Left cardiac atrium (tissue), 4 donors: ENCODE measurements at regions not wholly inside any gene's neighbourhood (a gene's known extent, or its start where the extent isn't known, plus 50 kb on each side); places are given as distances from the start of the nearest gene placed in this dataset.
A peak's percentile ranks its signal among the peaks of the same experiment; 100 is the strongest.
"Not testable (repeated sequence)": the region's sequence is repeated elsewhere in the genome, so short reads cannot be mapped to it uniquely, and the experiment has no call there.

Experiments
- ATAC-seq, 2 donors: fragments of 200-7000 bp; cut with Tn5 transposase; one replicate each; pipeline ENCODE4 v1.9.1; 2020; ENCODE audit warnings: mild to moderate bottlenecking in 2 of 2, moderate library complexity in 2 of 2
- DNase-seq: peaks from one replicate; pipeline ENCODE4 v3.0.0-alpha.2; 2020
- intact Hi-C, 2 donors: fragments of 100-400 bp; cut with DNase I; formaldehyde crosslinking; loops; one replicate each; pipeline versions ENCODE4 v1.14.1 to v1.15.1; 2022 to 2023
- donor health status: DM: no; HTN: yes; CAD: no.
- donor health status: DM: no; HTN: yes; CAD: no; lungs with severe emphysema.
- donor health status: DM: yes; HTN: yes; CAD: no.
- donor health status: Dilated cardiomyopathy.

DNA sequence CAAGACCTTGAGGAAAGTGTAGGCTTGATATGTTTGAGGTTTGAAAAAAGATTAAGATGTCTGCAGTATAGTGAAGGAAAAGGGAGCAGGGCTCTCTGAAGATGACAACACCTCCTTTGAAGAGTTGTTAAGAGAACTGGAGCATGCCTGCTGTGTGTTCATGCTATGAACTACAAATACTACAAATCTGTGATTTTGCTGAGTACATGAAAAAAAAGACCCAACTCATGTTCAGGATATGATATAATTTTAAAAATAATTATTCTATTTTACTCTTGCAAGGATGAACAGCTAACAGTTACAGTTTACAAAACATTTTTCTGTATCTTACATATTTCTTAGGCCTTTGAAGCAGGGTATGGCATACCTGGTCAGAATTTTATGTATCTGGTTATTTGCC is 305.4 kb upstream of the CWC22 start:
- intact Hi-C loops, result no loop called here
- no peak for DNase-seq
- no peak for ATAC-seq

DNA sequence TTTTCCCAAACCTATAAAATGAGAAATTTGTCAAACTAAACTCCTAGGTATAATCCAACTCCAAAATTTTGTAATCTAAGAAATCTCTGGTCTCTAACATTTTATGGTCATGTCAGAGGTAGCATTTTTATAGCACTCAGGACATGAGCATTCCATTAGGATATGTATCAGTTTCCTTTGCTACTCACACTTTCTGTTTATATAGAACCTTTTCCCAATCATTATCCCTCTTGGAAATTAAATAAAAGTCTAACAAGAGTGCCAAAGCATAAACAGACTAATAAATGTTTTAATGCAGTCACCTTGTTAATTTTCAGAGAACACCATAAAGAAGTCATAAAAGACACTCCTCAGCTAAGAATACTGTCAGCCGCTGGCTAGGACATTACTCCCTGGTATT is 300.0 kb upstream of the CWC22 start:
- DNase-seq, result no peak
- intact Hi-C loops, result no loop called here
- ATAC-seq, result no peak

DNA sequence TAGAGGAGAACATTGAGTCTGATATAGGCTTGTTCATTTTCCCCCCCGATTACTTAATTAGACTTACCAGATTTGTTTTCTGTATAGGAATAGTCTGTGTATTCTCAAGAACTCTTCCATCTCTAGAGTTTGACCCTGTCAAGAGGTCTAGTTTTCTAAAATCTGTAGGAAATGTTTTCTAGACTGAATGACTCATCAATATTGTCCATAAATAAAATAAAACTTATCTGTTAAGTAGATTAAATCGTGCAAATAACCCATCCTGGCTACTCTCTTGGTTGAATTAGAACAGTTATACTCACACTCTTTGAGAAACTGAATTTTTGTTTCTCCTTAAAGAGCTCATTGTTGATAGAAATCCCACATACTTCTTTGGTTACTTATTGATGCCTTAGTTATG is 299.2 kb upstream of the CWC22 start:
- ATAC-seq (no peak), DNase-seq (no peak)
- intact Hi-C loops, result no loop called here

DNA sequence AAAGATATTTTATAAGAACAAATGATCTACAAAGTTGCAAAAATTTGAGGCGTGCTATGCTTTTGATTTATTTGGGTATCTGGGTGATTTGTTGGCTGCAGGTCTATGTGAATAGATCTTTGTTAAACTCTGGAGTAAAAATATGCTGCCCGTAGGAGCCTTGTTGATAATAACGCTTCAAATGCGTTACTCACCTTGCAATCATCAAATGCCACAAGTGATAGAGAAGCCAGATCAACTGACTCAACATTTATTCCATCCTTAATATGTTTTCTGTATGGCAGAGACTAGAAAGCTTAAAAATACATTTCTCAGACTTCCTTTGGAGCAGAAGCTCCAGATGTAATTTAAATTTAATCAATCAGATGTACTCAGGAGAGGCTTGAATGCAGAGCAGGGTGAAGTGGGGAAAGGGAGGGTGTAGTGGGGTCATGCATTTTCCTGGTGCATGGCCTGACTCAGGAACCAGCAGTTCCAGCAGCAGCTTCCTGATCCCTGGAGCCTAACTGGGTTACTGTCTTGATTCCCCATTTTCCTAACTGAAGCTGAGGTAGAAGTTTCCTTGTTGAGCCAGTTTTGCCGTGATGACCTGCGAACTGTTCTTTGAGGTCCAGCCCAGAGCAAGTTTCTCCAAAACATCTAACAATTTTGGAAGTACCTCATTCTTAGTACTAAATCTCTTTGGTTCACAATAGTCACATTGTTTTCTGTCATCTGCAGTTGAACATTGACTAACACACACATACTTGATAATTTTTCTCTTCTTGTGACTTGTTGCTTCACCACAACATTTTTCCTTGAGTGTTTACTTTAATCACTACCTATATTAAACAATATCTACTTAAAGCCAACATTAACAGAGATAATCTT is 284.7 kb upstream of the CWC22 start:
- ATAC-seq (no peak), DNase-seq (no peak)
- intact Hi-C loops, result no loop called here

DNA sequence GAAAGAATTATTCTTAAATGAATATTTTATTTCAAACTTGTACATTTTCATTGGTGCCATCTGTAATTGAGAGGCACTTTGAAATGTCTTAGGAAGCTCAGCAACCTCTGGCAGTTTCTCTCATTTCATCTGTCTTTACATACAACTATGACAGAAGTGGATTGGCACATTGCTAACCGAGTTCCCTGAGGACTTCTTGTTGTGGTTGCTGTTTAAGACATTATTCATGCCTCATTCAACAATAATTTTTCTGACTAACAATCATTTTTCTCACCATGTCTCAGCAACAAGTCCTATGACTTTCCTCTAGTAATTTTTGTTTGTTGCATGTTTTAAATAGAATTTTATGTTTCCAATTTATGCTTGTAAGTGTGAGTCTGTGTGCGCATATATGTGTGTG is 284.0 kb upstream of the CWC22 start:
- ATAC-seq (no peak), DNase-seq (no peak)
- intact Hi-C loops, result no loop called here

DNA sequence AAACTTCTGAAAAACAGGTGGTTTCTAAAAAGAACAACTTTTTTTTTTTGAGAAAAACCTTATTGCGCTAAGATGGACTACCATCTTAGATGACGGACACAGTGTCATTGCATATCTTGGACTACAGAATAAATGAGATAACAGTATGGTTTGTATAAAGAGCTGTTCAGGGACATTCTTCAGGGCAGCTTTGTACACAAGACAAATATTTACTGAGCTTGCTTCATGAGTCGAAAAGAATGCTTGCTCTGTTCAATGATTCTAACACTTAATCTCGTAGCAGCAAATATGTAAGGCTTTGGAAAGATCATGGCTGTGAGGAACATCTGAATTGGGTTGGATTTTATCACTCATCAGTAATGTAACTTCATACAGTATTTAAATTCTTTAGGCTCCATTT is 282.5 kb upstream of the CWC22 start:
- ATAC-seq (no peak), DNase-seq (no peak)
- intact Hi-C loops, result no loop called here

DNA sequence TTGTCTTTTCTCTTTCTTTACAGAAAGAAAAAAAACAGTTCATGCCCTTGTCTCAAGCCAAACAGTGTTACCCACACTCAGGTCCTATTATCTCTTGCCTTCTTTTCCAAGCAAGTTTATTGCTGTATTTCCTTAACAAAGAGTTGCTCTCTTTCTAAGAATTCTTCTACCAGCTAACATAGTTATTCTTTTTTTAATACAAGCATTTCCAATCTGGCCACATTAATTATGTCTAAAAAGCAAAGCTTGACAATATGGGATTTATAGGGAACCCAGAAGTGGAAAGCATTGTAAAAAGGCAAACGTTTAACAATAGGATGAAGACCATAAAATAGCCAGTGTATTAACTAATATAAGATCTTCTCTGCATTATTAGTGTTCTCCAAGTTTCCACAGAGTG is 272.5 kb upstream of the CWC22 start:
- no peak for DNase-seq
- intact Hi-C loops, result no loop called here
- no peak for ATAC-seq

DNA sequence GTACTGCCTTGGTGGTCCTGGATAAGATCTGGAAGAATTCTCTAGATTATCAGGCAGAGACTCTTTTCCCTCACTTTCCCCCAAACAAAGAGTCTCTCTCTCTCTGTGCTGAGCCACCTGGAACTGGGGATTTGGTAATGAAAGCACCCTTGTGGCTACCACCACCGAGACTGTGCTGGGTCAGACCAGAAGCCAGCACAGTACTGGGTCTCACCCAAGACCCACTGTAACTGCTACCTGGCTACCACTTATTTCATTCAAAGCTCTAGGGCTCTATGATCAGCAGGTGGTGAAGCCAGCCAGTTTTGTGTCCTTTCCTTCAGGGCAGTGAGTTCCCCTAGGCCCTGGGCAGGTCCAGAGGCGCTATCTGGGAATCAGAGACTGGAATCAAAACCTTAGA is 269.6 kb upstream of the CWC22 start:
- intact Hi-C loops, result no loop called here
- ATAC-seq (no peak), DNase-seq (no peak)

DNA sequence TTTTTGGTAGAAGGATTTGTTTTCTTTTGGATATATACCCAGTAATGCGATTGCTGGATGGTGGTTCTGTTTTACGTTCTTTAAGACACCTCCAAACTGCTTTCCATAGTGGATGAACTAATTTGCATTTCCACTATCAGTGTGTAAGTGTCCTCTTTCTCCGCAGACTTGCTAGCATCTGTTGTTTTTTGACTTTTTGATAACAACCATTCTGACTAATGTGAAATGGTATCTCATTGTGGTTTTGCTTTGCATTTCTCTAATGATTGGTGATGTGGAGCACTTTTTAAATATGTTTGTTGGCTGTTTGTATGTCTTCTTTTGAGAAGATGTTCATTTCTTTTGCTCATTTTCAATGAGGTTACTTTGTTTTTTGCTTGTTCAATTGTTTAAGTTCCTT is 260.9 kb upstream of the CWC22 start:
- DNase-seq (no peak), ATAC-seq (no peak)
- intact Hi-C loops, result no loop called here

DNA sequence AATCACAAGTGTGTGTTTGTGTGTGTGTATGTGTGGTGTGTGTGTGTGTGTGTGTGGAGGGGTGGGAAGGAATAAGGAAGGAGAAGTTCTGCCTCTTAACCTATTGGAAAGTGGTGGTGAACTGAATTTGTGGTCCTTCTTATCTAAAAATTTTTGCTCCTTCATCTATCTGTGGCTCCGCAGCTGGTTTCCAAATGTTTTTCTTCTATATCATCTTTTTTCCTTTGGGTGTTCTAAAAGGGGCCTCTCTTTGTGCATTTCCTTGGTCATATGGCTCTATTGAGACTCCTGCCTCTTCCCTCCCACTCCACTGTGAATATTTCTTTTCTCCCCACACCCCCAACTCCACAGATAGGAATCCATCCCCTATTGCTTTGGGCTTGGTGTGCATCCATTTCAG is 254.9 kb upstream of the CWC22 start:
- intact Hi-C loops, result no loop called here
- ATAC-seq (no peak), DNase-seq (no peak)

DNA sequence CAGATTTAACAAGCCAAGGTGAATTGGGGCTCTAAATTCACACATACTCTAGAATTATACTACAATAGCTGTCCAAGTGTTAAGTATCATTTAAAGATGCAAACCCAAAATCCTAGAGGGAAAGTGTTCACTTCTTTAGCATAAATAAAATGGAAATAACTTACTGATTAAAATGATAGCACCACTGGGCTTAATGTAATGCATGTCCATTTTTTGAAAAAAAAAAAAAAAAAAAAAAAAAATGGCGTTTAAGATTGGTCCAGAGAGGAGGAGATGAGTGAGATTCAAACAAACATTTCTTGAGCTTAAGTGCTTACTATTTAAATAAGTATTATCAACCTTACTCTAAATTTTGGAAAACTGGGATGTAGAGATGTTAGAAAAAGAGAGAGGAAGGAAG is 251.5 kb upstream of the CWC22 start:
- DNase-seq (no peak), ATAC-seq (no peak)
- intact Hi-C loops, result no loop called here

DNA sequence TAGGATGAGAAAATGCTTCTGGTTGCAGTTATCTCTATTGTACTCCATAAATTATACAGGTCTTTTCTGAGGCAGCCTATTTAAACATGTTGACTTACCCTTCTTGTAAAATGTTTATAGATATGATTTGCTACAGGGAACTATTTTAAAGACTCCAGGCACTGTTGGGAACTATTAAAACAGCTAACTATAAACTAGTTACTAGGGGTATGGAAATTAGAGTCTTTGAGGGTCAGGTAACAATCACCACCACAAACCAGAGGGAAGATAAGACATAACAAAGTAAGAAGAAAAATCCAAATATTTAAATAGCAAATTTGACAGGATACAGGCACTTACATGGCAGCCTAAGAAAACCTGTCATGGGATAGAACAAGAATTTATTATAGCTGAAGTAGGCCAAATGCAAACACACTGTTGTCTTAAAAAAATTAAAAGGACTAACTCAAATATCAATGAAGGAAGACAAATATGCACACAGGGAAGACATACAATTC is 251.0 kb upstream of the CWC22 start:
- DNase-seq, result no peak
- no peak for ATAC-seq
- intact Hi-C loops, result no loop called here

DNA sequence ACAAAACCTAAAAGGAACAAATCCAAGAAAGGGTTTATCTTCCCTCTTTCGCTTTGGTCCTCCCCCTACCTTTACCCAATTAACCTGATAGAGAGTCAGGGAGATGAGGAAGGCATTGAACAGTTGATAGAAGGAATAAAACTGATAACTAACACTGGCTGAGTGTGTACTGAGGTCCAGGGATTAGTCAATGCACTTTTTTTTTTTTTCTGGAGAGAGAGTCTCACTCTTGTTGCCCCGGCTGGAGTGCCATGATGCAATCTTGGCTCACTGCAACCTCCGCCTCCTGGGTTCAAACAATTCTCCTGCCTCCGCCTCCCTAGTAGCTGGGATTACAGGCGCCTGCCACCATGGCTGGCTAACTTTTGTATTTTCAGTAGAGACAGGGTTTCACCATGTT is 250.2 kb upstream of the CWC22 start:
- DNase-seq (no peak), ATAC-seq (no peak)

DNA sequence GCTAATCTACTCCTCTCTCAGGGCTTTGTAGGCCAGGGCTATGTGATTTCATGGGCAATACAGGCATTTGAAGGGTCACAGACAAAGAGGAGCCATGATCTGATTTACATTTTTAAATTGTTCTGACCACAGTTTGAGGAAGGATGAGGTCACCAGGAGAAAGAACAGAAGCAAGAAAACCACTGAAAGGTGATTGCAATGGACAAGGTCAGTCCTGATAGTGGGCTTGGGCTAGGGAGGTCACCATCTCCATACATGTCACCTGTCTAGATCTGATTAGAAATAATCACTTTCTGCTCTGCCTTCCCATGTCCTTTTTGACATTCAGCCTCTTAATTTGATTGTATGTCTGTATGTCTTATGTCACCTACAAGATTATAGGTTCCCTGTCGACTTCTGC is 248.9 kb upstream of the CWC22 start:
- intact Hi-C loops, result no loop called here
- DNase-seq, result no peak
- no peak for ATAC-seq

More for the DNA sequence above, 250.2 kb upstream of the CWC22 start:
- intact Hi-C loops, result no loop called here

DNA sequence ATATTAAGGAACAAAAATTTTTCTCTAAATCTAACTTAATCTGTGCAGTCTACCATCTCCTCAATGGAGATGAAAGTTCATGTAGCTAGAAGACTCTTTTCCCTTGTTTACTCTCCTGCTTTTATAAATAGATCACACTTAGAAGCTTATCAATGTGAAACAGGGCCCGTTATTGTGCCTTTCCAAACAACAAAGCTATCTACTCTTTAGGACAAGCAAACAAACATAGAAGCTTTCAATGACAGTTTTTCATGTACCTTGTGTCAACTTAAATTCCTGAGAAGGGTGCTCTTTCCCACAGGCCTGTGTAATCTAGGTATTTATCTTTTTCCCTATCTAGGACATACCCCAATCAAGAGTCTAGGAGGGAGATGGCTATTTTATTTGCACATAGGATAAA is 247.8 kb upstream of the CWC22 start:
- intact Hi-C loops, result no loop called here
- ATAC-seq (no peak), DNase-seq (no peak)

DNA sequence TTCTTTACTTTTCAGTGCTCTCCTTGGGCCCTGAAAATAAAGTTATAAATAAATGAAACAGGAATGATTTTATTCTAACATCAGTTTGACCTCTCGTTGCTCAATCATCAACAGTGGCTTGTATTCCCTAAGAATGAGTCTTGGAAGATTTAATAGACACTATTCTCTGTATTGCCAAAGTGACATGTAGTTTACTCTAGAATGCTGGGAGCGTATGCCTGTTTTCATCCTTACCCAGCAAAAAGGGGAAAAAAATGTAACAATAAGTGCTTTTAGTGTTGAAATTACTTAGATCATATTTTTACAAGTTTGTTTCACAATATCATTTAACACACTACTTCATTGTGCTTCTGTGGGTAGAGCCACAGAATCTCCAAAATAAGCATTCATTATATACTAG is 240.6 kb upstream of the CWC22 start:
- intact Hi-C loops, result no loop called here
- peak in 1 of 2 donors; percentile 23 for ATAC-seq

DNA sequence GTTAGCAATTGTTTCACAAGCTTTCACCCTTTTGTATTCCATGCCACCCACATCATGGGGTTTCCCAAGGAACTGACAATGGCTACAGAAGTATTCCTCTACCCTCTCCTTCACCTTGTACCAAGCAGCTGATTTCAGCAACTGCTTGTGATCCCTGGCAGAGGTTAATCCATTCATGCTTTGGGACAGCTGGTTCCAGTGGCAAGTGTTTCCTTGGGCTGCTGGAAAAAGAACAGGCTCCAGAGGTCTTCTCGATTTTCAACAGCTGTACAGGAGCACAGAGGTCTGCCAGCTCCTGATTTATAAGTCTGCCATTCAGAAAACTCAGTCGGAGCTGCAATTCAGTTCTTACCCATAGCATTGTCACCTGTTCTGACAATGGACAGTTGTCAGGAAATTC is 239.2 kb upstream of the CWC22 start:
- ATAC-seq (no peak), DNase-seq (no peak)

More for the DNA sequence above, 240.6 kb upstream of the CWC22 start:
- DNase-seq, result no peak

DNA sequence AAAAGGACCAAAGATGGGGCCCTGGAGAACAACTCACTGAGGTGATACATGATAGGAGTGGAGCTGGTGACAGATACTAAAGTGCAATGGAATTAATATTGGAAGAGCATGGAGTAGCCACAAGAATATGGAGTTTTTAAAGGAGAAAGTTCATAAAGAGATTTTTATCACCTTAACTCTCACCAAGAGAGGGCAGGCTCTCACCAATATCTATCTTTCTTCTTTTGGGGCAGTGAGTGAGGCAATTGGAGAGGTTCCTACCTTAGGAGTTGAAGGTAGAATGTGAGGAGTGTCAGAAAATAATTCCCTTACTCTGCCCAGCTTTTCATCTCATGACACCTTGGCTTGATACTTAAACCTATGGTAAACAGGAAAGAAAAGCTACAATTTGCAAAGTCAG is 233.7 kb upstream of the CWC22 start:
- ATAC-seq, result no peak
- intact Hi-C loops, result no loop called here

More for the DNA sequence above, 239.2 kb upstream of the CWC22 start:
- intact Hi-C loops, result no loop called here

DNA sequence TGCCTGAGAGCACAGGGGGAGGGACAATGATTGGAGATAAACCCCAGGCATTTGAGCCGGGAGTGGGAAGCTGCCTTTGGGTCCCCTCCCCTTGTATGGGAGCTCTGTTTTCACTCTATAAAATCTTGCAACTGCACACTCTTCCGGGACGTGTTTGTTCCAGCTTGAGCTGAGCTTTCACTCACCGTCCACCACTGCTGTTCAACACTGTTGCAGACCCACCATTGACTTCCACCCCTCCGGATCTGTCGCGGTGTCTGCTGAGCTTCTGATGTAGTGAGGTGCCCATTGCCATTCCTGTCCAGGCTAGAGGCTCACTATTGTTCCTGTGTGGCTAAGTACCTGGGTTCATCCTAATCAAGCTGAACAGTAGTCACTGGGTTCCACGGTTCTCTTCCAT is 231.6 kb upstream of the CWC22 start:
- intact Hi-C loops, result no loop called here
- DNase-seq (no peak), ATAC-seq (no peak)

More for the DNA sequence above, 233.7 kb upstream of the CWC22 start:
- no peak for DNase-seq

DNA sequence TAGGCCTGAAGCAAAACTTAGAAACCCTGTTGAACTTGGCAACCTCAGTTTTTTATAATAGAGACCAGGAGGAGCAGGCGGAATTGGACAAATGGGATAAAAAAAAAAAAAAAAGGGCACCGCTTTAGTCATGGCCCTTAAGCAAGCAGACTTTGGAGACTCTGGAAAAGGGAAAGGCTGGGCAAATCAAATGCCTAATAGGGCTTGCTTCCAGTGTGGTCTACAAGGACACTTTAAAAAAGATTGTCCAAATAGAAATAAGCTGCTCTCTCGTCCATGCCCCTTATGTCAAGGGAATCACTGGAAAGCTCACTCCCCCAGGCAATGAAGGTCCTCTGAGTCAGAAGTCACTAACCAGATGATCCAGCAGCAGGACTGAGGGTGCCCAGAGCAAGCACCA is 229.0 kb upstream of the CWC22 start:
- intact Hi-C loops, DNase-seq, ATAC-seq: not testable (repeated sequence)

DNA sequence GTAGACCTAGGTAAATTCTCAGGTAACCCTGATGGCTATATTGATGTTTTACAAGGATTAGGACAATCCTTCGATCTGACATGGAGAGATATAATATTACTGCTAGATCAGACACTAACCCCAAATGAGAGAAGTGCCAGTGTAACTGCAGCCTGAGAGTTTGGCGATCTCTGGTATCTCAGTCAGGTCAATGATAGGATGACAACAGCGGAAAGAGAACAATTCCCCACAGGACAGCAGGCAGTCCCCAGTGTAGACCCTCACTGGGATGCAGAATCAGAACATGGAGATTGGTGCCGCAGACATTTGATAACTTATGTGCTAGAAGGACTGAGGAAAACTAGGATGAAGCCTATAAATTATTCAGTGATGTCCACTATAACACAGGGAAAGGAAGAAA is 228.4 kb upstream of the CWC22 start:
- DNase-seq, intact Hi-C loops, ATAC-seq: not testable (repeated sequence)
